HCT116 (cell line): ENCODE measurements at regions not wholly inside any gene's neighbourhood (a gene's known extent, or its start where the extent isn't known, plus 50 kb on each side); places are given as distances from the start of the nearest gene placed in this dataset.

Experiments
- ATAC-seq: fragments of 200-7000 bp; cut with Tn5 transposase; 2 replicates; pipeline ENCODE4 v1.9.1; 2020; ENCODE audit warnings: mild to moderate bottlenecking, moderate library complexity
- BruUV-seq: library from RNA; stranded (reverse); fragments of 400-500 nt; replicated peaks from 2 replicates; lab custom pipeline; 2021; lab: Mats Ljungman, UMichigan
- CTCF ChIA-PET: fragments of 300-600 bp; sonication (Branson Sonifier 250); formaldehyde crosslinking; loops from one replicate; lab custom pipeline; 2021; ENCODE audit warnings: antibody characterized with exemption; lab: Charles Lee
- POLR2A ChIA-PET: fragments of 300-600, 350-600 bp; sonication (Branson Sonifier 250); formaldehyde crosslinking; loops from one replicate; lab custom pipeline; 2021; ENCODE audit warnings: antibody characterized with exemption; lab: Charles Lee
- RAD21 ChIA-PET, 2 experiments: fragments of 300-600 bp; sonication (Branson Sonifier 250); formaldehyde crosslinking; loops; one replicate each; lab custom pipeline; 2023; ENCODE audit warnings: low total read pairs in 2 of 2; ENCODE audit not compliant: uncharacterized antibody in 2 of 2, unreplicated experiment in 2 of 2, low non-redundant PET in 1 of 2; lab: Charles Lee
- DNase-seq: peaks from one replicate; pipeline ENCODE4 v3.0.0-alpha.2; 2010; ENCODE audit warnings: low read depth, low spot score
- H2AFZ ChIP-seq: fragments of 200-600 bp; shearing (Covaris generic), sonication (generic); 2 replicates; pipeline ENCODE4 v1.6.1; 2017; ENCODE audit warnings: low read depth, mixed run types, mixed read lengths, antibody characterized with exemption, low read length; ENCODE audit not compliant: poor library complexity, severe bottlenecking
- H3K27ac ChIP-seq: 2 replicates; pipeline ENCODE4 v1.5.1; 2012; ENCODE audit warnings: low read depth, low read length
- H3K27me3 ChIP-seq: fragments of 200-600 bp; sonication (generic); 2 replicates; pipeline ENCODE4 v1.6.1; 2016; ENCODE audit warnings: mixed run types, low read length, mixed read lengths; ENCODE audit not compliant: insufficient read depth
- H3K36me3 ChIP-seq, 2 experiments: fragments of 200-500 bp in 1 of 2; fragments of 200-600 bp in 1 of 2; sonication (Bioruptor generic) in 1 of 2; sonication (generic) in 1 of 2; 2 replicates each; pipeline versions ENCODE4 v1.5.1 to v1.6.1; 2014 to 2016; ENCODE audit warnings: low read length in 2 of 2, inconsistent platforms in 1 of 2, mixed read lengths in 1 of 2, mixed run types in 1 of 2; ENCODE audit not compliant: insufficient read depth in 2 of 2, control insufficient read depth in 1 of 2
- H3K4me1 ChIP-seq, 2 experiments: fragments of 200-600 bp in 1 of 2; sonication (generic) in 1 of 2; 2 replicates each; pipeline versions ENCODE4 v1.5.1 to v1.6.1; 2012 to 2017; ENCODE audit warnings: low read length in 2 of 2, inconsistent platforms in 1 of 2, mild to moderate bottlenecking in 1 of 2, mixed read lengths in 1 of 2, mixed run types in 1 of 2, moderate library complexity in 1 of 2; ENCODE audit not compliant: insufficient read depth in 2 of 2, control insufficient read depth in 1 of 2
- H3K4me2 ChIP-seq: fragments of 200-600 bp; sonication (generic); 2 replicates; pipeline ENCODE4 v1.6.1; 2017; ENCODE audit warnings: mixed run types, low read length, mixed read lengths
- H3K4me3 ChIP-seq, 2 experiments: fragments of 200-600 bp in 1 of 2; sonication (generic) in 1 of 2; replicated peaks in 1 of 2; 2 replicates each; pipeline ENCODE4 v1.5.1; 2011 to 2016; ENCODE audit warnings: low read length in 2 of 2, control low read depth in 1 of 2, low read depth in 1 of 2, mild to moderate bottlenecking in 1 of 2, mixed read lengths in 1 of 2, mixed run types in 1 of 2
- H3K79me2 ChIP-seq: fragments of 200-600 bp; sonication (generic); 2 replicates; pipeline ENCODE4 v1.6.1; 2017; ENCODE audit warnings: mild to moderate bottlenecking, mixed run types, low read length, moderate library complexity, mixed read lengths; ENCODE audit not compliant: insufficient read depth
- H3K9ac ChIP-seq: fragments of 200-600 bp; sonication (generic); 2 replicates; pipeline ENCODE4 v1.6.1; 2016; ENCODE audit warnings: low read length, mixed read lengths
- H3K9me2 ChIP-seq: fragments of 200-600 bp; sonication (generic), shearing (Covaris generic); 2 replicates; pipeline ENCODE4 v1.6.1; 2017; ENCODE audit warnings: mixed run types, mild to moderate bottlenecking, moderate library complexity; ENCODE audit not compliant: insufficient read depth
- H3K9me3 ChIP-seq, 2 experiments: fragments of 200-500 bp in 1 of 2; fragments of 200-600 bp in 1 of 2; sonication (Bioruptor generic) in 1 of 2; sonication (generic) in 1 of 2; 2 replicates each; pipeline ENCODE4 v1.6.1; 2014 to 2017; ENCODE audit warnings: low read length in 2 of 2, mixed read lengths in 2 of 2, inconsistent platforms in 1 of 2, low read depth in 1 of 2, mild to moderate bottlenecking in 1 of 2, mixed run types in 1 of 2, moderate library complexity in 1 of 2; ENCODE audit not compliant: control insufficient read depth in 1 of 2, insufficient read depth in 1 of 2
- H4K20me1 ChIP-seq: fragments of 200-600 bp; sonication (generic), shearing (Covaris generic); 2 replicates; pipeline ENCODE4 v1.6.1; 2017; ENCODE audit warnings: mixed run types, mild to moderate bottlenecking, moderate library complexity; ENCODE audit not compliant: insufficient read depth
- CEBPB ChIP-seq: IDR thresholded peaks from 2 replicates; pipeline ENCODE4 v1.6.1; 2012; ENCODE audit warnings: low read depth
- EGR1 ChIP-seq: IDR thresholded peaks from 2 replicates; pipeline ENCODE4 v1.6.1; 2012; ENCODE audit warnings: low read depth
- ELF1 ChIP-seq: IDR thresholded peaks from 2 replicates; pipeline ENCODE4 v1.6.1; 2012; ENCODE audit warnings: low read depth, borderline replicate concordance
- EZH2 ChIP-seq: fragments of 200-600 bp; sonication (generic); IDR thresholded peaks from 2 replicates; pipeline ENCODE4 v1.6.1; 2017; ENCODE audit warnings: antibody characterized with exemption, mixed run types
- FOSL1 ChIP-seq: IDR thresholded peaks from 2 replicates; pipeline ENCODE4 v1.6.1; 2012; ENCODE audit warnings: low read depth
- JUND ChIP-seq: IDR thresholded peaks from 2 replicates; pipeline ENCODE4 v1.6.1; 2012
- POLR2A ChIP-seq: IDR thresholded peaks from 2 replicates; pipeline ENCODE4 v1.7.0; 2011; ENCODE audit warnings: borderline replicate concordance; ENCODE audit not compliant: insufficient read depth, insufficient read length; ENCODE audit errors: extremely low read depth
- POLR2AphosphoS5 ChIP-seq: IDR thresholded peaks from 2 replicates; pipeline ENCODE4 v1.6.1; 2011; ENCODE audit warnings: mild to moderate bottlenecking, low read depth, low read length, moderate library complexity
- RAD21 ChIP-seq: IDR thresholded peaks from 2 replicates; pipeline ENCODE4 v1.6.1; 2012; ENCODE audit warnings: low read depth, mild to moderate bottlenecking
- SIN3A ChIP-seq: IDR thresholded peaks from 2 replicates; pipeline ENCODE4 v1.6.1; 2012; ENCODE audit warnings: low read depth
- SP1 ChIP-seq: IDR thresholded peaks from 2 replicates; pipeline ENCODE4 v1.6.1; 2012; ENCODE audit warnings: low read depth
- SRF ChIP-seq: IDR thresholded peaks from 2 replicates; pipeline ENCODE4 v1.6.1; 2012; ENCODE audit warnings: low read depth
- TCF7L2 ChIP-seq: IDR thresholded peaks from 2 replicates; pipeline ENCODE4 v1.7.0; 2011; ENCODE audit warnings: borderline replicate concordance, inconsistent platforms; ENCODE audit not compliant: insufficient read depth, insufficient read length; ENCODE audit errors: extremely low read depth
- ZFX ChIP-seq: fragments of 450-650 bp; IDR thresholded peaks from 2 replicates; pipeline ENCODE4 v1.6.1; 2017
- ZNF274 ChIP-seq: fragments of 200-500 bp; sonication (Bioruptor generic); IDR thresholded peaks from 2 replicates; pipeline ENCODE4 v1.6.1; 2014; ENCODE audit warnings: mild to moderate bottlenecking, low read depth, low read length, inconsistent platforms
- intact Hi-C: fragments of 100-400 bp; cut with micrococcal nuclease; formaldehyde crosslinking; loops from 2 replicates; pipeline ENCODE4 v1.10.0; 2022
- TF ChIP-seq, protein P1 (sequence below): IDR thresholded peaks from 2 replicates; pipeline ENCODE4 v1.6.1; 2012
- TF ChIP-seq, protein P2 (sequence below): IDR thresholded peaks from 2 replicates; pipeline ENCODE4 v1.6.1; 2011; ENCODE audit warnings: mild to moderate bottlenecking, low read length, moderate library complexity; ENCODE audit not compliant: insufficient replicate concordance; ENCODE audit errors: extremely low read depth
- TF ChIP-seq, protein P3 (sequence below): IDR thresholded peaks from 2 replicates; pipeline ENCODE4 v1.6.1; 2012
- TF ChIP-seq, protein P4 (sequence below): IDR thresholded peaks from 2 replicates; pipeline ENCODE4 v1.6.1; 2012; ENCODE audit warnings: low read depth

DNA sequence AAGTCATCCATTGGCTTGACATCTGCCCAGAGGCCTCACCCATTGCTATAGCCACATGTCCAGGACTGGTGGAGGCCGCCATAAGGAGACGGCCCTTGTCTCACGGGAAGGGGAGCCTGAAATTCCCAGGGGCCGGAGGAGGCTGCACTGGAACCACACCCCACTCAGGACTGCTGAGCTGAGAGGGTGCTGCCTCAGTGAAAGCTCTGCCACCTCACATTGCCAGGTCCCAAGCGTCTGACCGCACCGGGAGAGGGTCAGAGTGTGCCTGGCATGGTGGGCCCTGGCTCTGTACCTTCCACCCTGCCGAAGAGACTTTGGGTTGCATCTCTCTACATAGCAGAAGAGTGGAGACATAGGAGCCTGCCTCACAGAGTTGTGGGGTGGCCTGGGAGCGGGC is 134.1 kb upstream of the GLI2 start:
- ChIA-PET POLR2A (no interaction called here), RAD21 (no interaction called here), CTCF (no interaction called here)
- H3K4me3 ChIP-seq, result no peak overlapping the region
- H3K9me3 ChIP-seq, result no peaks in the 10 kb centered on the region
- H3K27me3 ChIP-seq, result no peaks in the 10 kb centered on the region
- intact Hi-C loops, result no loop called here
- H3K79me2 ChIP-seq, result no peaks in the 10 kb centered on the region
- no peak for DNase-seq
- H3K36me3 ChIP-seq, result no peaks in the 10 kb centered on the region
- no TSS peak for BruUV-seq
- no peak overlapping the region for H3K9ac ChIP-seq
- H4K20me1 ChIP-seq, result no peaks in the 10 kb centered on the region
- no peak overlapping the region for H2AFZ ChIP-seq
- peaks cover 0 to 6% of the 10 kb centered on the region in 2 experiments; a peak in 1 of 4 replicates for H3K4me1 ChIP-seq
- TF ChIP-seq, protein P1, sequence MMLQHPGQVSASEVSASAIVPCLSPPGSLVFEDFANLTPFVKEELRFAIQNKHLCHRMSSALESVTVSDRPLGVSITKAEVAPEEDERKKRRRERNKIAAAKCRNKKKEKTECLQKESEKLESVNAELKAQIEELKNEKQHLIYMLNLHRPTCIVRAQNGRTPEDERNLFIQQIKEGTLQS, result no peak
- TF ChIP-seq ELF1, result no peak
- no peak for TF ChIP-seq ZNF274
- TF ChIP-seq, protein P2, sequence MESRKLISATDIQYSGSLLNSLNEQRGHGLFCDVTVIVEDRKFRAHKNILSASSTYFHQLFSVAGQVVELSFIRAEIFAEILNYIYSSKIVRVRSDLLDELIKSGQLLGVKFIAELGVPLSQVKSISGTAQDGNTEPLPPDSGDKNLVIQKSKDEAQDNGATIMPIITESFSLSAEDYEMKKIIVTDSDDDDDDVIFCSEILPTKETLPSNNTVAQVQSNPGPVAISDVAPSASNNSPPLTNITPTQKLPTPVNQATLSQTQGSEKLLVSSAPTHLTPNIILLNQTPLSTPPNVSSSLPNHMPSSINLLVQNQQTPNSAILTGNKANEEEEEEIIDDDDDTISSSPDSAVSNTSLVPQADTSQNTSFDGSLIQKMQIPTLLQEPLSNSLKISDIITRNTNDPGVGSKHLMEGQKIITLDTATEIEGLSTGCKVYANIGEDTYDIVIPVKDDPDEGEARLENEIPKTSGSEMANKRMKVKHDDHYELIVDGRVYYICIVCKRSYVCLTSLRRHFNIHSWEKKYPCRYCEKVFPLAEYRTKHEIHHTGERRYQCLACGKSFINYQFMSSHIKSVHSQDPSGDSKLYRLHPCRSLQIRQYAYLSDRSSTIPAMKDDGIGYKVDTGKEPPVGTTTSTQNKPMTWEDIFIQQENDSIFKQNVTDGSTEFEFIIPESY, result no peak
- TF ChIP-seq EGR1, result no peak
- TF ChIP-seq, protein P3, sequence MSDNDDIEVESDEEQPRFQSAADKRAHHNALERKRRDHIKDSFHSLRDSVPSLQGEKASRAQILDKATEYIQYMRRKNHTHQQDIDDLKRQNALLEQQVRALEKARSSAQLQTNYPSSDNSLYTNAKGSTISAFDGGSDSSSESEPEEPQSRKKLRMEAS, result no peak
- TF ChIP-seq EZH2, result no peak
- no peak for TF ChIP-seq FOSL1
- TF ChIP-seq, protein P4, sequence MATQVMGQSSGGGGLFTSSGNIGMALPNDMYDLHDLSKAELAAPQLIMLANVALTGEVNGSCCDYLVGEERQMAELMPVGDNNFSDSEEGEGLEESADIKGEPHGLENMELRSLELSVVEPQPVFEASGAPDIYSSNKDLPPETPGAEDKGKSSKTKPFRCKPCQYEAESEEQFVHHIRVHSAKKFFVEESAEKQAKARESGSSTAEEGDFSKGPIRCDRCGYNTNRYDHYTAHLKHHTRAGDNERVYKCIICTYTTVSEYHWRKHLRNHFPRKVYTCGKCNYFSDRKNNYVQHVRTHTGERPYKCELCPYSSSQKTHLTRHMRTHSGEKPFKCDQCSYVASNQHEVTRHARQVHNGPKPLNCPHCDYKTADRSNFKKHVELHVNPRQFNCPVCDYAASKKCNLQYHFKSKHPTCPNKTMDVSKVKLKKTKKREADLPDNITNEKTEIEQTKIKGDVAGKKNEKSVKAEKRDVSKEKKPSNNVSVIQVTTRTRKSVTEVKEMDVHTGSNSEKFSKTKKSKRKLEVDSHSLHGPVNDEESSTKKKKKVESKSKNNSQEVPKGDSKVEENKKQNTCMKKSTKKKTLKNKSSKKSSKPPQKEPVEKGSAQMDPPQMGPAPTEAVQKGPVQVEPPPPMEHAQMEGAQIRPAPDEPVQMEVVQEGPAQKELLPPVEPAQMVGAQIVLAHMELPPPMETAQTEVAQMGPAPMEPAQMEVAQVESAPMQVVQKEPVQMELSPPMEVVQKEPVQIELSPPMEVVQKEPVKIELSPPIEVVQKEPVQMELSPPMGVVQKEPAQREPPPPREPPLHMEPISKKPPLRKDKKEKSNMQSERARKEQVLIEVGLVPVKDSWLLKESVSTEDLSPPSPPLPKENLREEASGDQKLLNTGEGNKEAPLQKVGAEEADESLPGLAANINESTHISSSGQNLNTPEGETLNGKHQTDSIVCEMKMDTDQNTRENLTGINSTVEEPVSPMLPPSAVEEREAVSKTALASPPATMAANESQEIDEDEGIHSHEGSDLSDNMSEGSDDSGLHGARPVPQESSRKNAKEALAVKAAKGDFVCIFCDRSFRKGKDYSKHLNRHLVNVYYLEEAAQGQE, result no peak
- TF ChIP-seq JUND, result no peak
- TF ChIP-seq SIN3A, result no peak
- no peak for TF ChIP-seq ZFX
- TF ChIP-seq CEBPB, result no peak
- TF ChIP-seq SP1, result no peak
- TF ChIP-seq SRF, result no peak
- no peak for TF ChIP-seq RAD21
- no peak for TF ChIP-seq POLR2AphosphoS5
- TF ChIP-seq POLR2A, result no peak
- no peak for TF ChIP-seq TCF7L2
- no peak overlapping the region for H3K27ac ChIP-seq
- no peak overlapping the region for H3K4me2 ChIP-seq
- ATAC-seq, result no peak
- no peaks in the 10 kb centered on the region for H3K9me2 ChIP-seq
